ENCODE measurements at regions not wholly inside any gene's neighbourhood (a gene's known extent, or its start where the extent isn't known, plus 50 kb on each side); places are given as distances from the start of the nearest gene placed in this dataset.

DNA sequence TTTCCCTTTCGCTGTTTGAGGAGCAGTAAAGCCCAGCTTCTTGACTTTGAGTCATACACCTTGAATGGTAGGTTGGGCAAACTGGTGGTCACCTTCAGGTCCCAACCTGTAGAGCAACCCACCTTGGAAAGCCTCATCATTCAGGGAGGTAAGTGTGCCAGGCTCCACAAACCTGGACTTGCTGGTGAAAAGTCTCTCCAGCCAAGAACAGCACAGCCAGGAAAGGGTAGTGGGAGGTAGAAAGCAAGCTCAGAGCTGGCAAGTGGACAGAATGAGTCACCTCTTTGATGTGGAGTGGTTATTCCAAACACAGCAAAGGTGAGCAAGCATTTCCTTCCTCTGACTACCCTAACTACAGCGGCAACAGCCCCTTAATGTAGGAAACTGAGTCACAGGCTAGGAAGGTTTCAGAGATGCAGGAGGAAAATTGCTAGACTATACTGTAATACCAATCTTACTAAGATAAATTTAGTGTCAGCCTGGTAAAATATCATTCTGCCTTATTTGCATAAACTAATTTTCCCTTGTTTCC is 117.5 kb upstream of the MTAP start:
- Histone ChIP-seq H3K9me2 (replicated peaks; ENCODE audit: insufficient read depth, low read length) (no peaks in the 10 kb centered on the region), H3K9ac (ENCODE audit: low read length) (no peak overlapping the region), H3K27ac (ENCODE audit: low read length) (no peak overlapping the region), H3K4me3 (ENCODE audit: low read length) (no peak overlapping the region), H4K20me1 (ENCODE audit: insufficient read depth, low read length) (no peaks in the 10 kb centered on the region), H3K36me3 (replicated peaks; ENCODE audit: insufficient read depth, low read length) (no peaks in the 10 kb centered on the region), H3K9me3 (replicated peaks; ENCODE audit: insufficient read depth, low read length) (no peaks in the 10 kb centered on the region), H3K4me1 (ENCODE audit: low read length) (no peaks in the 10 kb centered on the region), H3K79me2 (ENCODE audit: low read length) (no peaks in the 10 kb centered on the region), H3K4me2 (ENCODE audit: low read depth, low read length) (no peak overlapping the region), H3F3A (ENCODE audit: insufficient read depth, low read length) (no peaks in the 10 kb centered on the region), H2AFZ (ENCODE audit: low read length) (no peak overlapping the region), H3K27me3 (replicated peaks; ENCODE audit: insufficient read depth, low read length) (no peaks in the 10 kb centered on the region)
- TF ChIP-seq EZH2phosphoT487 (IDR thresholded peaks at IDR 0.05; ENCODE audit: low read length) (no peak), EZH2 (optimal IDR thresholded peaks at IDR 0.05; ENCODE audit: low read depth, low read length) (no peak)
- TF ChIP-seq, protein P1, sequence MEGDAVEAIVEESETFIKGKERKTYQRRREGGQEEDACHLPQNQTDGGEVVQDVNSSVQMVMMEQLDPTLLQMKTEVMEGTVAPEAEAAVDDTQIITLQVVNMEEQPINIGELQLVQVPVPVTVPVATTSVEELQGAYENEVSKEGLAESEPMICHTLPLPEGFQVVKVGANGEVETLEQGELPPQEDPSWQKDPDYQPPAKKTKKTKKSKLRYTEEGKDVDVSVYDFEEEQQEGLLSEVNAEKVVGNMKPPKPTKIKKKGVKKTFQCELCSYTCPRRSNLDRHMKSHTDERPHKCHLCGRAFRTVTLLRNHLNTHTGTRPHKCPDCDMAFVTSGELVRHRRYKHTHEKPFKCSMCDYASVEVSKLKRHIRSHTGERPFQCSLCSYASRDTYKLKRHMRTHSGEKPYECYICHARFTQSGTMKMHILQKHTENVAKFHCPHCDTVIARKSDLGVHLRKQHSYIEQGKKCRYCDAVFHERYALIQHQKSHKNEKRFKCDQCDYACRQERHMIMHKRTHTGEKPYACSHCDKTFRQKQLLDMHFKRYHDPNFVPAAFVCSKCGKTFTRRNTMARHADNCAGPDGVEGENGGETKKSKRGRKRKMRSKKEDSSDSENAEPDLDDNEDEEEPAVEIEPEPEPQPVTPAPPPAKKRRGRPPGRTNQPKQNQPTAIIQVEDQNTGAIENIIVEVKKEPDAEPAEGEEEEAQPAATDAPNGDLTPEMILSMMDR (IDR thresholded peaks at IDR 0.05; ENCODE audit: low read length), result no peak
- no peak for DNase-seq

DNA sequence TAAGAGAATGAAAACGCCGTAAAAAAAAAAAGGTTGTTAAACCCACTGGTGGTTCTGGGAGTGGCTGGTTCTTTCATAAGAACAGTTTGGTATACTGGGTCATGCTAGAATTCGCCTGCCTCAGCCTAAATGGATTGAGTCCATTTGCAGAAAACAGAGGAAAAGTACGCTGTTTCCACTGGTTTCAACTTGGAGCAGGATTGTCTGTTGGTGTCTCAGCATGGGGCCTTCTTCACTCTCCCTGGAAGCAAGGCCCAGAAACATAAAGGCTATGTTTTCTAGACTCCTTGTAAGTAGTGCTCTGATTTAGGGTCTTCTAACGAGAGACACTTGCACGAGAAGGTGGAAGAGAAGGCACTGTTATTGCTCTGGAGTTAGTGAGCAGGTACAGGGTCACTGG is 116.9 kb upstream of the MTAP start:
- H3F3A ChIP-seq (ENCODE audit: insufficient read depth, low read length), result no peaks in the 10 kb centered on the region
- H3K4me2 ChIP-seq (ENCODE audit: low read depth, low read length), result no peak overlapping the region
- H3K79me2 ChIP-seq (ENCODE audit: low read length), result no peaks in the 10 kb centered on the region

DNA sequence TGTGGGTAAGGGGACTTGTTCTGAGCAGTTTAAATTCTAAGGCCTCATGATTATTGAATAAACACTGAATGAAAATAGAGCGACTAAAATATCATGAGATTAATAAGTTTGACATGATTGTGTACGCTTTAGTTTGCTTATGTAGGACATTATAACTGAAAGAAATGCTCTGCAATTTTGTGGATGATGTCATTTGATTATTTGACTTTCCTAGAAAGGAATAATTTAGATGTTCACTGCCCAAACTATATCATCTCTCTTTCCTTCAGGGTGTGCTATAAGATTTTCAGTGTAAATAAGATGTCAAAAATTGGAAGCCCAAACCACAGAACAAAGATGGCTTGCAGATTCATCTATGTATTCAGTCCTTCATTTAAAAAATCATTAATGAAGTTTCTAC is 115.7 kb upstream of the MTAP start:
- Histone ChIP-seq H3K79me2 (ENCODE audit: low read length) (no peaks in the 10 kb centered on the region), H3K9me2 (replicated peaks; ENCODE audit: insufficient read depth, low read length) (no peaks in the 10 kb centered on the region), H2AFZ (ENCODE audit: low read length) (no peak overlapping the region), H3K9me3 (replicated peaks; ENCODE audit: insufficient read depth, low read length) (no peaks in the 10 kb centered on the region), H3K27ac (ENCODE audit: low read length) (no peak overlapping the region), H3K4me2 (ENCODE audit: low read depth, low read length) (no peak overlapping the region), H3K4me1 (ENCODE audit: low read length) (no peaks in the 10 kb centered on the region), H4K20me1 (ENCODE audit: insufficient read depth, low read length) (no peaks in the 10 kb centered on the region), H3K27me3 (replicated peaks; ENCODE audit: insufficient read depth, low read length) (no peaks in the 10 kb centered on the region), H3F3A (ENCODE audit: insufficient read depth, low read length) (no peaks in the 10 kb centered on the region), H3K36me3 (replicated peaks; ENCODE audit: insufficient read depth, low read length) (no peaks in the 10 kb centered on the region), H3K4me3 (ENCODE audit: low read length) (no peak overlapping the region), H3K9ac (ENCODE audit: low read length) (no peak overlapping the region)
- no peak for TF ChIP-seq EZH2phosphoT487 (IDR thresholded peaks at IDR 0.05; ENCODE audit: low read length)
- TF ChIP-seq, protein P1 (IDR thresholded peaks at IDR 0.05; ENCODE audit: low read length), result no peak
- TF ChIP-seq EZH2 (optimal IDR thresholded peaks at IDR 0.05; ENCODE audit: low read depth, low read length), result no peak
- DNase-seq, result no peak

More for the DNA sequence above, 116.9 kb upstream of the MTAP start:
- Histone ChIP-seq H3K9ac (ENCODE audit: low read length) (no peak overlapping the region), H3K27me3 (replicated peaks; ENCODE audit: insufficient read depth, low read length) (no peaks in the 10 kb centered on the region), H3K36me3 (replicated peaks; ENCODE audit: insufficient read depth, low read length) (no peaks in the 10 kb centered on the region), H3K9me2 (replicated peaks; ENCODE audit: insufficient read depth, low read length) (no peaks in the 10 kb centered on the region), H2AFZ (ENCODE audit: low read length) (no peak overlapping the region), H3K4me3 (ENCODE audit: low read length) (no peak overlapping the region), H3K27ac (ENCODE audit: low read length) (no peak overlapping the region), H4K20me1 (ENCODE audit: insufficient read depth, low read length) (no peaks in the 10 kb centered on the region), H3K4me1 (ENCODE audit: low read length) (no peaks in the 10 kb centered on the region), H3K9me3 (replicated peaks; ENCODE audit: insufficient read depth, low read length) (no peaks in the 10 kb centered on the region)
- DNase-seq, result no peak
- no peak for TF ChIP-seq EZH2phosphoT487 (IDR thresholded peaks at IDR 0.05; ENCODE audit: low read length)
- TF ChIP-seq, protein P1 (IDR thresholded peaks at IDR 0.05; ENCODE audit: low read length), result no peak
- no peak for TF ChIP-seq EZH2 (optimal IDR thresholded peaks at IDR 0.05; ENCODE audit: low read depth, low read length)

Measured in MM.1S (cell line).